Body of pancreas (tissue), 4 donors: ENCODE measurements at regions not wholly inside any gene's neighbourhood (a gene's known extent, or its start where the extent isn't known, plus 50 kb on each side); places are given as distances from the start of the nearest gene placed in this dataset.

Experiments
- ATAC-seq: fragments of 150-250 bp; one replicate; pipeline ENCODE4 v1.9.1; 2016
- DNase-seq, 4 donors: peaks; one replicate each; pipeline ENCODE4 v3.0.0-alpha.2; 2019
- H3K27ac ChIP-seq, 4 donors: fragments of 200-600 bp; sonication (generic); 1 replicate in 3 of 4; 2 replicates in 1 of 4; pipeline versions ENCODE4 v1.5.1 to v1.6.1; 2016 to 2019; ENCODE audit warnings: mild to moderate bottlenecking in 1 of 4, mixed read lengths in 1 of 4, moderate library complexity in 1 of 4
- H3K27me3 ChIP-seq, 2 donors: fragments of 200-600 bp; sonication (generic); one replicate each; pipeline ENCODE4 v1.6.0; 2016; ENCODE audit warnings: mild to moderate bottlenecking in 1 of 2
- H3K36me3 ChIP-seq, 2 donors: fragments of 200-600 bp; sonication (generic); replicated peaks in 1 of 2; 2 replicates each; pipeline ENCODE4 v1.5.1; 2016; ENCODE audit warnings: low read depth in 2 of 2; ENCODE audit not compliant: insufficient read depth in 1 of 2
- H3K4me1 ChIP-seq: fragments of 200-600 bp; sonication (generic); one replicate; pipeline ENCODE4 v1.6.0; 2016
- H3K4me3 ChIP-seq, 2 donors: fragments of 200-600 bp; sonication (generic); 1 replicate in 1 of 2; 2 replicates in 1 of 2; pipeline ENCODE4 v1.5.1; 2016 to 2019
- H3K9me3 ChIP-seq, 3 donors: fragments of 200-600 bp; sonication (generic); 1 replicate in 2 of 3; 2 replicates in 1 of 3; pipeline ENCODE4 v1.5.1; 2016
- POLR2A ChIP-seq, 3 donors: fragments of 450-650 bp; IDR thresholded peaks; one replicate each; pipeline ENCODE4 v1.6.1; 2016; ENCODE audit warnings: antibody characterized with exemption in 3 of 3, mild to moderate bottlenecking in 2 of 3
- WGBS, 2 donors: methylation state at CpG; one replicate each; pipeline ENCODE4 v1.1.5; 2017; 5-methylcytosine and 5-hydroxymethylcytosine counted together
- intact Hi-C: fragments of 100-400 bp; cut with DNase I; formaldehyde crosslinking; loops from one replicate; pipeline ENCODE4 v1.15.1; 2023
- TF ChIP-seq, protein P1 (sequence below), 7 experiments: fragments of 450-650 bp in 4 of 7; fragments of 200-600 bp in 3 of 7; sonication (generic) in 3 of 7; IDR thresholded peaks; one replicate each; pipeline ENCODE4 v1.5.1; 2016 to 2019; ENCODE audit warnings: antibody characterized with exemption in 7 of 7

- no peaks in the 10 kb centered on the region for H3K36me3 ChIP-seq
- TF ChIP-seq POLR2A (IDR thresholded peaks at IDR 0.05) = no peak
- TF ChIP-seq, protein P1, sequence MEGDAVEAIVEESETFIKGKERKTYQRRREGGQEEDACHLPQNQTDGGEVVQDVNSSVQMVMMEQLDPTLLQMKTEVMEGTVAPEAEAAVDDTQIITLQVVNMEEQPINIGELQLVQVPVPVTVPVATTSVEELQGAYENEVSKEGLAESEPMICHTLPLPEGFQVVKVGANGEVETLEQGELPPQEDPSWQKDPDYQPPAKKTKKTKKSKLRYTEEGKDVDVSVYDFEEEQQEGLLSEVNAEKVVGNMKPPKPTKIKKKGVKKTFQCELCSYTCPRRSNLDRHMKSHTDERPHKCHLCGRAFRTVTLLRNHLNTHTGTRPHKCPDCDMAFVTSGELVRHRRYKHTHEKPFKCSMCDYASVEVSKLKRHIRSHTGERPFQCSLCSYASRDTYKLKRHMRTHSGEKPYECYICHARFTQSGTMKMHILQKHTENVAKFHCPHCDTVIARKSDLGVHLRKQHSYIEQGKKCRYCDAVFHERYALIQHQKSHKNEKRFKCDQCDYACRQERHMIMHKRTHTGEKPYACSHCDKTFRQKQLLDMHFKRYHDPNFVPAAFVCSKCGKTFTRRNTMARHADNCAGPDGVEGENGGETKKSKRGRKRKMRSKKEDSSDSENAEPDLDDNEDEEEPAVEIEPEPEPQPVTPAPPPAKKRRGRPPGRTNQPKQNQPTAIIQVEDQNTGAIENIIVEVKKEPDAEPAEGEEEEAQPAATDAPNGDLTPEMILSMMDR (IDR thresholded peaks at IDR 0.05) = no peak
- no peak overlapping the region for H3K27ac ChIP-seq
- no peaks in the 10 kb centered on the region for H3K4me1 ChIP-seq
- 74 to 81% methylated on average over 22 to 23 of the region's 23 CpGs for WGBS, 2 donors
- intact Hi-C loops = no loop called here
- DNase-seq = no peak
- H3K9me3 ChIP-seq = no peaks in the 10 kb centered on the region
- no peak for ATAC-seq
- no peaks in the 10 kb centered on the region for H3K27me3 ChIP-seq
- H3K4me3 ChIP-seq = no peak overlapping the region
Measured at GRCh38 chr1:3976821-3977220, 76.7 kb upstream of the C1orf174 start.

DNA sequence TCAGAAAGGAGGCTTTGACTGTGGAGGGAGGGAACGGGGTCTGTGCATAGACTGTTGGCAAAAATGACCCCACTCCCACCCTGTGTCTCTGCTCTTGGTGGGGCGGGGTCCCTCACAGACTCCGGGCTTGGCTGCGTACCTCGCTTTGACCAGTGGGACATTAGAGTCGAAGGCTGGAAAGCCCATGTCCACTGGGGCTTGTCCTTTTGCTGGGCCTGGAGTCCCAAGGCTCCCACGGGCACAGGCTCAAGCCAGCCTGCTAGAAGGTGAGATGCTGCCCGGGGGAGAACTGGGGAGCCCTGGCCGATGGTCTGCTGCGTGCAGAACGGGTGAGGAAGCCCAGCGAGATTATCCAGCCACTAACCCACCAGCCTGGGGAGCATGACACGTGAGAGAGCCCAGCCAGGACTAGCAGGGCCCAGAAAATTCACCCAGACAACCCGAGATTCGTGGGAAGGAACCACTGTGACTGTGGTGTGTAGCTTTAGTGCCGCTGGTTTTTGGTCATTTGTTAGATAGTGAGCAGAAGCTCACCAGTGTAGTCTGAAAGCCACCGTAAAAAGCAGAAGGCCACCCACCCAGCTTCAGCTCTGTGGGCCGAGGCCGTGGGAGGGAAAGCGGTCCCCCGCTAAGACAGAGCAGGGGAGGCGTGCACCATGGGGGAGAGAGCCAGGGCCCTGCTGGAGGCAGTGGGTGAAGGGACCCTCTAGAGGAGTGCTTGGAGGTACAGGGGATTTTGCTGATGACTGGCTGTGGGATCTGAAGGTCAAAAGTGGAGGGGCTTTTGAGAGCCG is 78.3 kb upstream of the C1orf174 start:
- DNase-seq = no peak
- intact Hi-C loops = no loop called here
- no peak for TF ChIP-seq POLR2A (IDR thresholded peaks at IDR 0.05)

GRCh38 chr1:3978990-3979325 is 78.9 kb upstream of the C1orf174 start:
- no peak for ATAC-seq

More for the DNA sequence above, 78.3 kb upstream of the C1orf174 start:
- 73 to 79% methylated on average over 20 to 23 of the region's 23 CpGs for WGBS, 2 donors
- Histone ChIP-seq H3K9me3 (no peaks in the 10 kb centered on the region), H3K4me3 (no peak overlapping the region), H3K36me3 (no peaks in the 10 kb centered on the region), H3K27ac (no peak overlapping the region), H3K4me1 (no peaks in the 10 kb centered on the region), H3K27me3 (no peaks in the 10 kb centered on the region)
- no peak for ATAC-seq

GRCh38 chr1:3981261-3981660 is 81.2 kb upstream of the C1orf174 start:
- no peak overlapping the region for H3K4me3 ChIP-seq
- no peak for ATAC-seq
- H3K9me3 ChIP-seq = no peaks in the 10 kb centered on the region
- H3K27me3 ChIP-seq = no peaks in the 10 kb centered on the region
- no peak for DNase-seq
- no peak overlapping the region for H3K27ac ChIP-seq
- H3K4me1 ChIP-seq = no peaks in the 10 kb centered on the region
- TF ChIP-seq, protein P1 (IDR thresholded peaks at IDR 0.05) = no peak
- TF ChIP-seq POLR2A (IDR thresholded peaks at IDR 0.05) = no peak
- intact Hi-C loops = no loop called here
- no peaks in the 10 kb centered on the region for H3K36me3 ChIP-seq
- WGBS, 2 donors = 57 to 58% methylated on average over 5 of the region's 5 CpGs

More at GRCh38 chr1:3978990-3979325, 78.9 kb upstream of the C1orf174 start:
- 38 to 42% methylated on average over 9 of the region's 9 CpGs for WGBS, 2 donors
- H3K4me3 ChIP-seq = no peak overlapping the region
- no peaks in the 10 kb centered on the region for H3K9me3 ChIP-seq
- no peaks in the 10 kb centered on the region for H3K36me3 ChIP-seq
- TF ChIP-seq POLR2A (IDR thresholded peaks at IDR 0.05) = no peak
- TF ChIP-seq, protein P1 (IDR thresholded peaks at IDR 0.05) = no peak
- no peak overlapping the region for H3K27ac ChIP-seq
- H3K4me1 ChIP-seq = no peaks in the 10 kb centered on the region
- no peak for DNase-seq
- no peaks in the 10 kb centered on the region for H3K27me3 ChIP-seq
- intact Hi-C loops = no loop called here

- Histone ChIP-seq H3K9me3 (no peaks in the 10 kb centered on the region), H3K36me3 (no peaks in the 10 kb centered on the region), H3K27ac (no peak overlapping the region), H3K4me1 (no peaks in the 10 kb centered on the region), H3K27me3 (no peaks in the 10 kb centered on the region), H3K4me3 (no peak overlapping the region)
- intact Hi-C loops = no loop called here
- ATAC-seq = no peak
- peak in 3 of 4 donors; percentile 10 to 44 (median 19) for DNase-seq
- no peak for TF ChIP-seq POLR2A (IDR thresholded peaks at IDR 0.05)
- TF ChIP-seq, protein P1 (IDR thresholded peaks at IDR 0.05) = no peak
- 24 to 34% methylated on average over 4 to 12 of the region's 12 CpGs for WGBS, 2 donors
Measured at GRCh38 chr1:3981746-3982505, 81.9 kb upstream of the C1orf174 start.
